ENCODE measurements at regions not wholly inside any gene's neighbourhood (a gene's known extent, or its start where the extent isn't known, plus 50 kb on each side); places are given as distances from the start of the nearest gene placed in this dataset.
"Not testable (repeated sequence)": the region's sequence is repeated elsewhere in the genome, so short reads cannot be mapped to it uniquely, and the experiment has no call there.

DNA sequence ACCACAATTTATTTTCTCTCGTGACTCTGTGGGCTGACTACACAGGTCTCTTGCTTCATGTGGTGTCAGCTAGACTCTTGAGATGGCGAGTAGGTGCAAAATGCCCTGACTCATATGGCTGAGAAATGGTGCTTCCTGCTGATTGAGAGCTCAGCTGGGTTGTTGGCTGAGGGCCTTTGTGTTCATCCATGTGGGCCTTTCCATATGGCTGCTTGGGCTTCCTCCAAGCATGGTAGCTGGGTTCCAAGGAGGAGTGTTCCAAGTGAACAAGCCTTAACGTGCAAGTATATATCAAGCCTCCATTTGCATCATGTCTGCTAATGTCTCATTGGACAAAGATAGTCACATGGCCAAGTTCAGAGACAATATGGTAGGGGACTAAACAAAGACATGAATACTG is 164.0 kb downstream of the PDCD6IP start (continued):
- TF ChIP-seq TCF7 (CRISPR knock-in tag; IDR thresholded peaks at IDR 0.05; ENCODE audit: low read depth) (no peak), JUN (CRISPR knock-in tag; IDR thresholded peaks at IDR 0.05) (no peak)
- TF ChIP-seq, protein P1, sequence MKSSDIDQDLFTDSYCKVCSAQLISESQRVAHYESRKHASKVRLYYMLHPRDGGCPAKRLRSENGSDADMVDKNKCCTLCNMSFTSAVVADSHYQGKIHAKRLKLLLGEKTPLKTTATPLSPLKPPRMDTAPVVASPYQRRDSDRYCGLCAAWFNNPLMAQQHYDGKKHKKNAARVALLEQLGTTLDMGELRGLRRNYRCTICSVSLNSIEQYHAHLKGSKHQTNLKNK (CRISPR knock-in tag; IDR thresholded peaks at IDR 0.05), result no peak
- TF ChIP-seq, protein P2, sequence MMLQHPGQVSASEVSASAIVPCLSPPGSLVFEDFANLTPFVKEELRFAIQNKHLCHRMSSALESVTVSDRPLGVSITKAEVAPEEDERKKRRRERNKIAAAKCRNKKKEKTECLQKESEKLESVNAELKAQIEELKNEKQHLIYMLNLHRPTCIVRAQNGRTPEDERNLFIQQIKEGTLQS (CRISPR knock-in tag; conservative IDR thresholded peaks at IDR 0.05), result no peak
- TF ChIP-seq, protein P3, sequence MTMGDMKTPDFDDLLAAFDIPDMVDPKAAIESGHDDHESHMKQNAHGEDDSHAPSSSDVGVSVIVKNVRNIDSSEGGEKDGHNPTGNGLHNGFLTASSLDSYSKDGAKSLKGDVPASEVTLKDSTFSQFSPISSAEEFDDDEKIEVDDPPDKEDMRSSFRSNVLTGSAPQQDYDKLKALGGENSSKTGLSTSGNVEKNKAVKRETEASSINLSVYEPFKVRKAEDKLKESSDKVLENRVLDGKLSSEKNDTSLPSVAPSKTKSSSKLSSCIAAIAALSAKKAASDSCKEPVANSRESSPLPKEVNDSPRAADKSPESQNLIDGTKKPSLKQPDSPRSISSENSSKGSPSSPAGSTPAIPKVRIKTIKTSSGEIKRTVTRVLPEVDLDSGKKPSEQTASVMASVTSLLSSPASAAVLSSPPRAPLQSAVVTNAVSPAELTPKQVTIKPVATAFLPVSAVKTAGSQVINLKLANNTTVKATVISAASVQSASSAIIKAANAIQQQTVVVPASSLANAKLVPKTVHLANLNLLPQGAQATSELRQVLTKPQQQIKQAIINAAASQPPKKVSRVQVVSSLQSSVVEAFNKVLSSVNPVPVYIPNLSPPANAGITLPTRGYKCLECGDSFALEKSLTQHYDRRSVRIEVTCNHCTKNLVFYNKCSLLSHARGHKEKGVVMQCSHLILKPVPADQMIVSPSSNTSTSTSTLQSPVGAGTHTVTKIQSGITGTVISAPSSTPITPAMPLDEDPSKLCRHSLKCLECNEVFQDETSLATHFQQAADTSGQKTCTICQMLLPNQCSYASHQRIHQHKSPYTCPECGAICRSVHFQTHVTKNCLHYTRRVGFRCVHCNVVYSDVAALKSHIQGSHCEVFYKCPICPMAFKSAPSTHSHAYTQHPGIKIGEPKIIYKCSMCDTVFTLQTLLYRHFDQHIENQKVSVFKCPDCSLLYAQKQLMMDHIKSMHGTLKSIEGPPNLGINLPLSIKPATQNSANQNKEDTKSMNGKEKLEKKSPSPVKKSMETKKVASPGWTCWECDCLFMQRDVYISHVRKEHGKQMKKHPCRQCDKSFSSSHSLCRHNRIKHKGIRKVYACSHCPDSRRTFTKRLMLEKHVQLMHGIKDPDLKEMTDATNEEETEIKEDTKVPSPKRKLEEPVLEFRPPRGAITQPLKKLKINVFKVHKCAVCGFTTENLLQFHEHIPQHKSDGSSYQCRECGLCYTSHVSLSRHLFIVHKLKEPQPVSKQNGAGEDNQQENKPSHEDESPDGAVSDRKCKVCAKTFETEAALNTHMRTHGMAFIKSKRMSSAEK (CRISPR knock-in tag; IDR thresholded peaks at IDR 0.05; ENCODE audit: borderline replicate concordance), result no peak

DNA sequence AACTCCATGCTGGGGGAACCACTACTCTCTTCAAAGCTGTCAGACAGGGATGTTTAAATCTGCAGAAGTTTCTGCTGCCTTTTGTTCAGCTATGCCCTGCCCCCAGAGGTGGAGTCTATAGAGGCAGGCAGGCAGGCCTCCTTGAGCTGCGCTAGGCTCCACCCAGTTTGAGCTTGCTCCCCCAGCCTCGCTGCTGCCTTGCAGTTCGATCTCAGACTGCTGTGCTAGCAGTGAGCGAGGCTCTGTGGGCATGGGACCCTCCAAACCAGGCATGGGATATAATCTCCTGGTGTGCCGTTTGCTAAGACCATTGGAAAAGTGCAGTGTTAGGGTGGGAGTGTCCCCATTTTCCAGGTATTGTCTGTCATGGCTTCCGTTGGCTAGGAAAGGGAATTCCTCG is 171.8 kb downstream of the PDCD6IP start:
- DNase-seq (ENCODE audit: low spot score); CTCF ChIA-PET; H3K27me3 Mint-ChIP-seq (ENCODE audit: low read depth); H3K4me3 Mint-ChIP-seq; POLR2A ChIA-PET; H3K4me1 Mint-ChIP-seq; ATAC-seq; H3K27ac Mint-ChIP-seq: not testable (repeated sequence)
- H3K36me3 Mint-ChIP-seq, result peaks cover 25% of the 10 kb centered on the region
- peaks cover 60% of the 10 kb centered on the region for H3K9me3 Mint-ChIP-seq

DNA sequence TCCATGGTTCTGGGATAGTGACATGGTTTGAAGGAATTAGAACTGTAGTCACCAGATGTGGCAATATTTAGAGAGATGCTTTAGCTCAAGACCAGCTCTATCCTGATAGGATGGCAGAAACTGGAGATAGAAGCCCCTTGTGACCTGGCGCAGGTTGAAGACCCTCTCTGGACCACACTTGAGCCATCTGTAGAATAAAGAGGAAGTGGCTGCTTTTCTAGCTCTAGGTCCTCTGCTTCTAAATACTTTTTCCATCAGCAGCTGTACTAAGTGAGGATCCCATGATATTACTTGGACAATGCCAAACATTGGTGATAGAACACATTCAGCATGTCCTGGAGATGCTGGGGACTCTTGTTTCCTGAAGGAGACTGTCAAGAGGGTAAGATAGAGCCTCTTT is 172.6 kb downstream of the PDCD6IP start:
- H3K4me1 Mint-ChIP-seq, result no peaks in the 10 kb centered on the region
- no peak overlapping the region for H3K4me3 Mint-ChIP-seq
- H3K27ac Mint-ChIP-seq, result no peak overlapping the region
- no peak for DNase-seq (ENCODE audit: low spot score)
- peaks cover 5% of the 10 kb centered on the region for H3K27me3 Mint-ChIP-seq (ENCODE audit: low read depth)
- POLR2A ChIA-PET, result no interaction called here
- H3K9me3 Mint-ChIP-seq, result peaks cover 57% of the 10 kb centered on the region
- ATAC-seq, result no peak
- H3K36me3 Mint-ChIP-seq, result peaks cover 25% of the 10 kb centered on the region
- CTCF ChIA-PET, result interaction anchor here (0.8 kb wide), 1 partner anchor 88 kb away, joined by 4 read pairs; no protein-coding TSS in a partner anchor
- TF ChIP-seq ZNF423 (CRISPR knock-in tag; IDR thresholded peaks at IDR 0.05) (no peak), ATF1 (CRISPR knock-in tag; IDR thresholded peaks at IDR 0.05) (no peak), EMX1 (CRISPR knock-in tag; IDR thresholded peaks at IDR 0.05) (no peak), NFE2L1 (CRISPR knock-in tag; IDR thresholded peaks at IDR 0.05) (no peak), ZNF671 (CRISPR knock-in tag; IDR thresholded peaks at IDR 0.05) (no peak), TP53 (CRISPR knock-in tag; IDR thresholded peaks at IDR 0.05) (no peak), RELA (CRISPR knock-in tag; IDR thresholded peaks at IDR 0.05; ENCODE audit: borderline replicate concordance) (no peak), GABPB1 (CRISPR knock-in tag; IDR thresholded peaks at IDR 0.05) (no peak)
- TF ChIP-seq, protein P4, sequence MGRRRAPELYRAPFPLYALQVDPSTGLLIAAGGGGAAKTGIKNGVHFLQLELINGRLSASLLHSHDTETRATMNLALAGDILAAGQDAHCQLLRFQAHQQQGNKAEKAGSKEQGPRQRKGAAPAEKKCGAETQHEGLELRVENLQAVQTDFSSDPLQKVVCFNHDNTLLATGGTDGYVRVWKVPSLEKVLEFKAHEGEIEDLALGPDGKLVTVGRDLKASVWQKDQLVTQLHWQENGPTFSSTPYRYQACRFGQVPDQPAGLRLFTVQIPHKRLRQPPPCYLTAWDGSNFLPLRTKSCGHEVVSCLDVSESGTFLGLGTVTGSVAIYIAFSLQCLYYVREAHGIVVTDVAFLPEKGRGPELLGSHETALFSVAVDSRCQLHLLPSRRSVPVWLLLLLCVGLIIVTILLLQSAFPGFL (CRISPR knock-in tag; IDR thresholded peaks at IDR 0.05; ENCODE audit: borderline replicate concordance), result no peak
- TF ChIP-seq, protein P5, sequence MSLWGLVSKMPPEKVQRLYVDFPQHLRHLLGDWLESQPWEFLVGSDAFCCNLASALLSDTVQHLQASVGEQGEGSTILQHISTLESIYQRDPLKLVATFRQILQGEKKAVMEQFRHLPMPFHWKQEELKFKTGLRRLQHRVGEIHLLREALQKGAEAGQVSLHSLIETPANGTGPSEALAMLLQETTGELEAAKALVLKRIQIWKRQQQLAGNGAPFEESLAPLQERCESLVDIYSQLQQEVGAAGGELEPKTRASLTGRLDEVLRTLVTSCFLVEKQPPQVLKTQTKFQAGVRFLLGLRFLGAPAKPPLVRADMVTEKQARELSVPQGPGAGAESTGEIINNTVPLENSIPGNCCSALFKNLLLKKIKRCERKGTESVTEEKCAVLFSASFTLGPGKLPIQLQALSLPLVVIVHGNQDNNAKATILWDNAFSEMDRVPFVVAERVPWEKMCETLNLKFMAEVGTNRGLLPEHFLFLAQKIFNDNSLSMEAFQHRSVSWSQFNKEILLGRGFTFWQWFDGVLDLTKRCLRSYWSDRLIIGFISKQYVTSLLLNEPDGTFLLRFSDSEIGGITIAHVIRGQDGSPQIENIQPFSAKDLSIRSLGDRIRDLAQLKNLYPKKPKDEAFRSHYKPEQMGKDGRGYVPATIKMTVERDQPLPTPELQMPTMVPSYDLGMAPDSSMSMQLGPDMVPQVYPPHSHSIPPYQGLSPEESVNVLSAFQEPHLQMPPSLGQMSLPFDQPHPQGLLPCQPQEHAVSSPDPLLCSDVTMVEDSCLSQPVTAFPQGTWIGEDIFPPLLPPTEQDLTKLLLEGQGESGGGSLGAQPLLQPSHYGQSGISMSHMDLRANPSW (CRISPR knock-in tag; conservative IDR thresholded peaks at IDR 0.05; ENCODE audit: low read depth), result no peak
- TF ChIP-seq, protein P6, sequence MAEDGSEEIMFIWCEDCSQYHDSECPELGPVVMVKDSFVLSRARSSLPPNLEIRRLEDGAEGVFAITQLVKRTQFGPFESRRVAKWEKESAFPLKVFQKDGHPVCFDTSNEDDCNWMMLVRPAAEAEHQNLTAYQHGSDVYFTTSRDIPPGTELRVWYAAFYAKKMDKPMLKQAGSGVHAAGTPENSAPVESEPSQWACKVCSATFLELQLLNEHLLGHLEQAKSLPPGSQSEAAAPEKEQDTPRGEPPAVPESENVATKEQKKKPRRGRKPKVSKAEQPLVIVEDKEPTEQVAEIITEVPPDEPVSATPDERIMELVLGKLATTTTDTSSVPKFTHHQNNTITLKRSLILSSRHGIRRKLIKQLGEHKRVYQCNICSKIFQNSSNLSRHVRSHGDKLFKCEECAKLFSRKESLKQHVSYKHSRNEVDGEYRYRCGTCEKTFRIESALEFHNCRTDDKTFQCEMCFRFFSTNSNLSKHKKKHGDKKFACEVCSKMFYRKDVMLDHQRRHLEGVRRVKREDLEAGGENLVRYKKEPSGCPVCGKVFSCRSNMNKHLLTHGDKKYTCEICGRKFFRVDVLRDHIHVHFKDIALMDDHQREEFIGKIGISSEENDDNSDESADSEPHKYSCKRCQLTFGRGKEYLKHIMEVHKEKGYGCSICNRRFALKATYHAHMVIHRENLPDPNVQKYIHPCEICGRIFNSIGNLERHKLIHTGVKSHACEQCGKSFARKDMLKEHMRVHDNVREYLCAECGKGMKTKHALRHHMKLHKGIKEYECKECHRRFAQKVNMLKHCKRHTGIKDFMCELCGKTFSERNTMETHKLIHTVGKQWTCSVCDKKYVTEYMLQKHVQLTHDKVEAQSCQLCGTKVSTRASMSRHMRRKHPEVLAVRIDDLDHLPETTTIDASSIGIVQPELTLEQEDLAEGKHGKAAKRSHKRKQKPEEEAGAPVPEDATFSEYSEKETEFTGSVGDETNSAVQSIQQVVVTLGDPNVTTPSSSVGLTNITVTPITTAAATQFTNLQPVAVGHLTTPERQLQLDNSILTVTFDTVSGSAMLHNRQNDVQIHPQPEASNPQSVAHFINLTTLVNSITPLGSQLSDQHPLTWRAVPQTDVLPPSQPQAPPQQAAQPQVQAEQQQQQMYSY (CRISPR knock-in tag; IDR thresholded peaks at IDR 0.05), result no peak
- TF ChIP-seq, protein P7, sequence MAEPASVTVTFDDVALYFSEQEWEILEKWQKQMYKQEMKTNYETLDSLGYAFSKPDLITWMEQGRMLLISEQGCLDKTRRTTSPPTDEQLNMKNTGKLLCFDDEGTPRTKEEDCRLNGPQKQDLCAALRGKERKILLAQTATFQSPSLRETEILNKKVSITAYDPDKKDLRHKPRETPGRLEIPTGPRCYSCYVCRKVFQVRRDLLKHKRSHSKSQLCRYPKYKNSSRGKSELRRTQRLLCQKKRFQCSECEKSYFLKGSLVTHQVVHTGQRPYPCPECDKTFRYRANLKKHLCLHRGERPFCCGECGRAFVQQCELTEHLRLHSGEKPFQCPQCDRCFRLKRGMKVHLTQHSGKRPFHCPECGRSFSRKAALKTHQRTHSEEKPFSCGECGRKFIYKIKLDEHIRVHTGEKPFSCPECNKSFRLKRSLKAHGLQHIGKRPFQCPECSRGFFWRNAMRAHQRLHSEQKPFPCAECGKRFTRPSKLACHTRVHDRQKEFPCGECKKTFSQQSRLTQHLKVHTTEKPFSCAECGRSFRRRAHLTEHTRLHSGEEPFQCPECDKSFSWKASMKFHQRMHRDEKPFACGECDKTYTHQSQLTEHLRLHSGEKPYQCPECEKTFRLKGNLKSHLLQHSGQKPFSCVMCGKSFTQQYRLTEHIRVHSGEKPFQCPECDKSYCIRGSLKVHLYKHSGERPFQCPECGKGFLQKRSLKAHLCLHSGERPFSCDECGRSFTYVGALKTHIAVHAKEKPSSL (CRISPR knock-in tag; conservative IDR thresholded peaks at IDR 0.05), result no peak
- TF ChIP-seq, protein P8, sequence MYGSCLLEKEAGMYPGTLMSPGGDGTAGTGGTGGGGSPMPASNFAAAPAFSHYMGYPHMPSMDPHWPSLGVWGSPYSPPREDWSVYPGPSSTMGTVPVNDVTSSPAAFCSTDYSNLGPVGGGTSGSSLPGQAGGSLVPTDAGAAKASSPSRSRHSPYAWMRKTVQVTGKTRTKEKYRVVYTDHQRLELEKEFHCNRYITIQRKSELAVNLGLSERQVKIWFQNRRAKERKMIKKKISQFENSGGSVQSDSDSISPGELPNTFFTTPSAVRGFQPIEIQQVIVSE (CRISPR knock-in tag; IDR thresholded peaks at IDR 0.05; ENCODE audit: borderline replicate concordance), result no peak

Measured in WTC11 (cell line).